ENCODE measurements at regions not wholly inside any gene's neighbourhood (a gene's known extent, or its start where the extent isn't known, plus 50 kb on each side); places are given as distances from the start of the nearest gene placed in this dataset.

GRCh38 chr9:90547896-90548295 lies 94.7 kb downstream of the DIRAS2 start:
- TF ChIP-seq CTCF (optimal IDR thresholded peaks at IDR 0.05 in 1 of 3, IDR thresholded peaks at IDR 0.05 in 1 of 3, conservative IDR thresholded peaks at IDR 0.05 in 1 of 3; ENCODE audit: extremely low read depth in 1 of 3, insufficient read depth in 2 of 3, low read length in 3 of 3) (peak in 1 of 3 experiments; percentile 20), EZH2 (IDR thresholded peaks at IDR 0.05; ENCODE audit: low read length) (no peak)
- DNase-seq (ENCODE audit: low read depth, low spot score) (no peak), FAIRE-seq (no peak)
- dilution Hi-C loops (cut with MboI; ENCODE audit: extremely low pct_ligation_motif_present, low sequenced_read_pairs): no loop called here
- H3K9me1 ChIP-seq (ENCODE audit: control insufficient read depth, extremely low read depth, insufficient read depth, low read length): no peaks in the 10 kb centered on the region
- no peak overlapping the region for H2AFZ ChIP-seq (ENCODE audit: control insufficient read depth, low read length)
- no peak overlapping the region for H3K9ac ChIP-seq (ENCODE audit: control insufficient read depth, extremely low read depth, insufficient read depth, low read length)
- no peak overlapping the region for H3K4me2 ChIP-seq (ENCODE audit: control insufficient read depth, extremely low read depth, insufficient read depth, low read depth, low read length)
- no peaks in the 10 kb centered on the region for H3K4me1 ChIP-seq (ENCODE audit: control insufficient read depth, extremely low read depth, insufficient read depth, low read length)
- H3K27ac ChIP-seq (ENCODE audit: control insufficient read depth, insufficient read depth, low read length): no peak overlapping the region
- H3K9me3 ChIP-seq (ENCODE audit: control insufficient read depth, low read depth, low read length): no peaks in the 10 kb centered on the region
- H3K4me3 ChIP-seq (ENCODE audit: control insufficient read depth in 2 of 3, extremely low read depth in 1 of 3, insufficient read depth in 2 of 3, low read depth in 1 of 3, low read length in 3 of 3): no peak overlapping the region
- H3K79me2 ChIP-seq (ENCODE audit: control insufficient read depth, insufficient read depth, low read length): no peaks in the 10 kb centered on the region
- no peaks in the 10 kb centered on the region for H3K36me3 ChIP-seq (ENCODE audit: control insufficient read depth in 2 of 2, extremely low read depth in 1 of 2, insufficient read depth in 2 of 2, low read length in 2 of 2)
- H3K27me3 ChIP-seq (ENCODE audit: control insufficient read depth, extremely low read depth, insufficient read depth, low read length): no peaks in the 10 kb centered on the region
- H4K20me1 ChIP-seq (ENCODE audit: control insufficient read depth, extremely low read depth, insufficient read depth, low read length): no peaks in the 10 kb centered on the region

- Histone ChIP-seq H3K36me3 (ENCODE audit: control insufficient read depth in 2 of 2, extremely low read depth in 1 of 2, insufficient read depth in 2 of 2, low read length in 2 of 2) (no peaks in the 10 kb centered on the region), H3K9me1 (ENCODE audit: control insufficient read depth, extremely low read depth, insufficient read depth, low read length) (no peaks in the 10 kb centered on the region), H3K4me2 (ENCODE audit: control insufficient read depth, extremely low read depth, insufficient read depth, low read depth, low read length) (no peak overlapping the region), H4K20me1 (ENCODE audit: control insufficient read depth, extremely low read depth, insufficient read depth, low read length) (no peaks in the 10 kb centered on the region), H3K9ac (ENCODE audit: control insufficient read depth, extremely low read depth, insufficient read depth, low read length) (no peak overlapping the region), H3K4me1 (ENCODE audit: control insufficient read depth, extremely low read depth, insufficient read depth, low read length) (no peaks in the 10 kb centered on the region), H3K9me3 (ENCODE audit: control insufficient read depth, low read depth, low read length) (no peaks in the 10 kb centered on the region), H3K79me2 (ENCODE audit: control insufficient read depth, insufficient read depth, low read length) (no peaks in the 10 kb centered on the region), H3K27me3 (ENCODE audit: control insufficient read depth, extremely low read depth, insufficient read depth, low read length) (no peaks in the 10 kb centered on the region), H3K4me3 (ENCODE audit: control insufficient read depth in 2 of 3, extremely low read depth in 1 of 3, insufficient read depth in 2 of 3, low read depth in 1 of 3, low read length in 3 of 3) (no peak overlapping the region), H3K27ac (ENCODE audit: control insufficient read depth, insufficient read depth, low read length) (no peak overlapping the region), H2AFZ (ENCODE audit: control insufficient read depth, low read length) (no peak overlapping the region)
- dilution Hi-C loops (cut with MboI; ENCODE audit: extremely low pct_ligation_motif_present, low sequenced_read_pairs): no loop called here
- FAIRE-seq (no peak), DNase-seq (ENCODE audit: low read depth, low spot score) (no peak)
- no peak for TF ChIP-seq CTCF (optimal IDR thresholded peaks at IDR 0.05 in 1 of 3, IDR thresholded peaks at IDR 0.05 in 1 of 3, conservative IDR thresholded peaks at IDR 0.05 in 1 of 3; ENCODE audit: extremely low read depth in 1 of 3, insufficient read depth in 2 of 3, low read length in 3 of 3)
- no peak for TF ChIP-seq EZH2 (IDR thresholded peaks at IDR 0.05; ENCODE audit: low read length)
These were observed 90.3 kb downstream of the DIRAS2 start for GRCh38 chr9:90552317-90552716.

All from keratinocyte (primary cell).